ES-I3 (cell line): ENCODE measurements at regions not wholly inside any gene's neighbourhood (a gene's known extent, or its start where the extent isn't known, plus 50 kb on each side); places are given as distances from the start of the nearest gene placed in this dataset.
"Not testable (repeated sequence)": the region's sequence is repeated elsewhere in the genome, so short reads cannot be mapped to it uniquely, and the experiment has no call there.

Source experiments
- H3K36me3 ChIP-seq: 2 replicates; pipeline ENCODE4 v1.6.1; 2013; ENCODE audit warnings: mild to moderate bottlenecking, low read length, control low read depth, moderate library complexity; ENCODE audit not compliant: insufficient read depth
- H3K4me1 ChIP-seq: 2 replicates; pipeline ENCODE4 v1.6.1; 2013; ENCODE audit warnings: mild to moderate bottlenecking, control low read depth, low read length; ENCODE audit not compliant: insufficient read depth
- H3K9ac ChIP-seq: 2 replicates; pipeline ENCODE4 v1.6.1; 2013; ENCODE audit warnings: low read depth, mild to moderate bottlenecking, low read length, moderate library complexity
- H3K9me3 ChIP-seq: 2 replicates; pipeline ENCODE4 v1.6.1; 2013; ENCODE audit warnings: mild to moderate bottlenecking, low read length, moderate library complexity; ENCODE audit not compliant: control insufficient read depth, insufficient read depth

- not testable (repeated sequence) for H3K4me1 ChIP-seq, H3K9ac ChIP-seq, H3K36me3 ChIP-seq, H3K9me3 ChIP-seq
Measured at GRCh38 chr13:112176141-112177119, 109.5 kb downstream of the SOX1 start.

GRCh38 chr13:112177450-112178288 is 110.7 kb downstream of the SOX1 start:
- Histone ChIP-seq H3K36me3 (no peaks in the 10 kb centered on the region), H3K9me3 (0 out of 2 replicates have a peak, but pooled peaks cover 7% of the 10 kb centered on the region), H3K9ac (no peak overlapping the region), H3K4me1 (no peaks in the 10 kb centered on the region)

- Histone ChIP-seq H3K4me1 (no peaks in the 10 kb centered on the region), H3K9ac (no peak overlapping the region), H3K9me3 (0 out of 2 replicates have a peak, but pooled peaks cover 7% of the 10 kb centered on the region), H3K36me3 (no peaks in the 10 kb centered on the region)
Measured at GRCh38 chr13:112178769-112179168, 111.8 kb downstream of the SOX1 start.

- no peaks in the 10 kb centered on the region for H3K4me1 ChIP-seq
- no peaks in the 10 kb centered on the region for H3K36me3 ChIP-seq
- no peak overlapping the region for H3K9ac ChIP-seq
- 0 out of 2 replicates have a peak, but pooled peaks cover 5% of the 10 kb centered on the region for H3K9me3 ChIP-seq
Measured at GRCh38 chr13:112179421-112179820, 112.5 kb downstream of the SOX1 start.

GRCh38 chr13:112179995-112180394 is 113.0 kb downstream of the SOX1 start:
- Histone ChIP-seq H3K4me1 (no peaks in the 10 kb centered on the region), H3K9me3 (no peaks in the 10 kb centered on the region), H3K36me3 (no peaks in the 10 kb centered on the region), H3K9ac (no peak overlapping the region)

GRCh38 chr13:112181336-112182067 is 114.6 kb downstream of the SOX1 start:
- Histone ChIP-seq H3K4me1 (no peaks in the 10 kb centered on the region), H3K9me3 (no peaks in the 10 kb centered on the region), H3K9ac (no peak overlapping the region), H3K36me3 (no peaks in the 10 kb centered on the region)

- no peaks in the 10 kb centered on the region for H3K9me3 ChIP-seq
- H3K4me1 ChIP-seq = no peaks in the 10 kb centered on the region
- H3K36me3 ChIP-seq = no peaks in the 10 kb centered on the region
- no peak overlapping the region for H3K9ac ChIP-seq
Measured at GRCh38 chr13:112182251-112182650, 115.3 kb downstream of the SOX1 start.

- Histone ChIP-seq H3K9ac (no peak overlapping the region), H3K36me3 (no peaks in the 10 kb centered on the region), H3K4me1 (no peaks in the 10 kb centered on the region), H3K9me3 (no peaks in the 10 kb centered on the region)
Measured at GRCh38 chr13:112182846-112183531, 116.0 kb downstream of the SOX1 start.

- H3K9ac ChIP-seq = no peak overlapping the region
- H3K36me3 ChIP-seq = no peaks in the 10 kb centered on the region
- H3K4me1 ChIP-seq = no peaks in the 10 kb centered on the region
- no peaks in the 10 kb centered on the region for H3K9me3 ChIP-seq
Measured at GRCh38 chr13:112183532-112184090, 116.7 kb downstream of the SOX1 start.

- H3K9me3 ChIP-seq = no peaks in the 10 kb centered on the region
- H3K36me3 ChIP-seq = no peaks in the 10 kb centered on the region
- H3K4me1 ChIP-seq = no peaks in the 10 kb centered on the region
- no peak overlapping the region for H3K9ac ChIP-seq
Measured at GRCh38 chr13:112184261-112184660, 117.3 kb downstream of the SOX1 start.

- H3K4me1 ChIP-seq = no peaks in the 10 kb centered on the region
- no peaks in the 10 kb centered on the region for H3K9me3 ChIP-seq
- no peak overlapping the region for H3K9ac ChIP-seq
- H3K36me3 ChIP-seq = no peaks in the 10 kb centered on the region
Measured at GRCh38 chr13:112184851-112185371, 118.0 kb downstream of the SOX1 start.

- no peaks in the 10 kb centered on the region for H3K4me1 ChIP-seq
- H3K36me3 ChIP-seq = no peaks in the 10 kb centered on the region
- H3K9ac ChIP-seq = no peak overlapping the region
- peaks cover 2% of the 10 kb centered on the region; the same call in 1 of the 2 replicates for H3K9me3 ChIP-seq
Measured at GRCh38 chr13:112185466-112185865, 118.5 kb downstream of the SOX1 start.

GRCh38 chr13:112186091-112186490 is 119.1 kb downstream of the SOX1 start:
- Histone ChIP-seq H3K4me1 (no peaks in the 10 kb centered on the region), H3K9me3 (peaks cover 3% of the 10 kb centered on the region; the same call in 1 of the 2 replicates), H3K9ac (no peak overlapping the region), H3K36me3 (no peaks in the 10 kb centered on the region)
